ENCODE measurements at regions not wholly inside any gene's neighbourhood (a gene's known extent, or its start where the extent isn't known, plus 50 kb on each side); places are given as distances from the start of the nearest gene placed in this dataset.

DNA sequence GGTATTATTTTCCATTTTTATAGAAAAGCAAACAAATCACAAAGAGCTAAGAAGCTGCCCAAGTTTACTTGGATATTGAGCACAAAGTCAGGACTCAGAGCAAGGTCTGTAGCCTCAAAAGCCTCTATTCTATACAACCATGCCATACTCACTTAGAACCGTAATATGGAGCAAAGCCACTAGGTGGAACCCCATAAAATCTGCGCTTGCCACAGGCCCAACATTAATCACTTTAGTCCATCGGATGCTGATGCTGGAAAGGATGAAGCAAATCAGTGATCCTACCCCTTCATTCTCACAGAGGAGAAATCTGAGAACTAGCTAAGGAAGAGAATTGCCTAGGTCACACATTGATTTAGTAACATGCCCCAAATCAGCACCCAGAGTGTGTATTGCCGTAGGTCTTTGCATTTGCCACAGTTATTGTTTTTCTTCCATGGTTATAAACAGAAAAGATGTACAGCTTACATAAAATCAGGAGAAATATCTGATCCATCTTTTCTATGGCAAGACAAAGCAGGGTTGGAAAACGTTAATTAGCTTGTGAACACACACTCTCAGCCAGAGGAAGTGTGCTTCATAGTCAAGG, 56.7 kb upstream of the RAB38 start:
- peak; percentile 11 for DNase-seq

DNA sequence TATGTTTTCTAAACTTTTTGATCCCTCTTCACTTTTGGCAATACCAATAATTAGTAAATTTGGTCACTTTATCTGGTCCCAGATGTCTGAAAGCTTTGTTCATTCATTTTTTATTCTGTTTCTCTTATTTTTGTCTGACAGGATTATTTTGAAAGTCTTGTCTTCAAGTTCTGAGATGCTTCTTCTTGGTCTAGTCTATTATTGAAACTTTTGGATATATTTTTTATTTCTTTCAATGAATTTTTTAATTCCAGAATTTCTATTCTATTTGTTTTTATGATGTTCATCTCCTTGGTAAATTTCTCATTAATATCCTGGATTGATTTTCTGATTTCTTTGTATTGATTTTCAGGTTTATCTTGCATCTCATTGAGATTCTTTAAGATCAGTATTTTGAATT, 54.1 kb upstream of the RAB38 start:
- DNase-seq: no peak

Measured in RPMI8226 (cell line).